Panc1 (cell line): ENCODE measurements at regions not wholly inside any gene's neighbourhood (a gene's known extent, or its start where the extent isn't known, plus 50 kb on each side); places are given as distances from the start of the nearest gene placed in this dataset.

ENCODE experiments used
- ATAC-seq: fragments of 200-7000 bp; cut with Tn5 transposase; 2 replicates; pipeline ENCODE4 v1.9.1; 2020; ENCODE audit warnings: mild to moderate bottlenecking, moderate library complexity
- BruUV-seq: library from RNA; stranded (reverse); fragments of 400-500 nt; replicated peaks from 2 replicates; lab custom pipeline; 2021; lab: Mats Ljungman, UMichigan
- CTCF ChIA-PET: fragments of 300-600 bp; sonication (Branson Sonifier 250); formaldehyde crosslinking; loops from one replicate; lab custom pipeline; 2022; ENCODE audit warnings: antibody characterized with exemption; lab: Charles Lee
- POLR2A ChIA-PET: fragments of 300-600 bp; sonication (Branson Sonifier 250); formaldehyde crosslinking; loops from one replicate; lab custom pipeline; 2022; ENCODE audit warnings: antibody characterized with exemption; lab: Charles Lee
- DNase-seq: peaks from one replicate; pipeline ENCODE4 v3.0.0-alpha.2; 2010; ENCODE audit warnings: low read depth, low spot score
- H3K27ac ChIP-seq: 2 replicates; pipeline ENCODE4 v1.5.1; 2011; ENCODE audit warnings: mild to moderate bottlenecking, low read length, inconsistent platforms
- H3K27me3 ChIP-seq: fragments of 200-500 bp; sonication (Bioruptor generic); 2 replicates; pipeline ENCODE4 v1.6.0; 2014; ENCODE audit warnings: low read length, inconsistent platforms; ENCODE audit not compliant: control insufficient read depth, insufficient read depth
- H3K36me3 ChIP-seq: fragments of 200-500 bp; sonication (Bioruptor generic); 2 replicates; pipeline ENCODE4 v1.5.1; 2014; ENCODE audit warnings: inconsistent platforms, mild to moderate bottlenecking, low read length, moderate library complexity; ENCODE audit not compliant: control insufficient read depth, insufficient read depth
- H3K4me1 ChIP-seq: 2 replicates; pipeline ENCODE4 v1.5.1; 2011; ENCODE audit warnings: inconsistent platforms, mild to moderate bottlenecking, low read length, moderate library complexity; ENCODE audit not compliant: control insufficient read depth, insufficient read depth
- H3K4me3 ChIP-seq, 2 experiments: 2 replicates each; pipeline ENCODE4 v1.5.1; 2011 to 2012; ENCODE audit warnings: low read depth in 2 of 2, low read length in 2 of 2, mild to moderate bottlenecking in 2 of 2, inconsistent platforms in 1 of 2, moderate library complexity in 1 of 2
- H3K9me3 ChIP-seq: fragments of 200-500 bp; sonication (Bioruptor generic); 2 replicates; pipeline ENCODE4 v1.5.1; 2014; ENCODE audit warnings: low read depth, mild to moderate bottlenecking, inconsistent platforms, low read length, moderate library complexity; ENCODE audit not compliant: control insufficient read depth, insufficient read depth
- CTCF ChIP-seq: fragments of 450-650 bp; IDR thresholded peaks from 2 replicates; pipeline ENCODE4 v1.5.1; 2017; ENCODE audit warnings: mild to moderate bottlenecking
- POLR2AphosphoS5 ChIP-seq: IDR thresholded peaks from 2 replicates; pipeline ENCODE4 v1.6.1; 2012; ENCODE audit warnings: mild to moderate bottlenecking, low read depth, low read length, moderate library complexity
- REST ChIP-seq, 2 experiments: IDR thresholded peaks; 2 replicates each; pipeline ENCODE4 v1.6.1; 2011 to 2012; ENCODE audit warnings: low read depth in 2 of 2, control low read depth in 1 of 2, low read length in 1 of 2, mild to moderate bottlenecking in 1 of 2, moderate library complexity in 1 of 2; ENCODE audit not compliant: insufficient read depth in 1 of 2
- SIN3A ChIP-seq: IDR thresholded peaks from 2 replicates; pipeline ENCODE4 v1.6.1; 2012; ENCODE audit warnings: low read depth, mild to moderate bottlenecking, low read length, moderate library complexity, borderline replicate concordance; ENCODE audit not compliant: insufficient read depth
- TCF7L2 ChIP-seq: IDR thresholded peaks from 2 replicates; pipeline ENCODE4 v1.6.1; 2011; ENCODE audit warnings: mild to moderate bottlenecking, low read depth, low read length, inconsistent platforms
- in situ Hi-C: cut with HindIII; loops from 2 replicates; pipeline ENCODE4 v1.10.0; 2016; ENCODE audit warnings: low sequenced_read_pairs, low pct_unique_long_range_greater_than_20kb
- intact Hi-C: fragments of 100-400 bp; cut with micrococcal nuclease; formaldehyde crosslinking; loops from one replicate; pipeline ENCODE4 v1.10.0; 2022; ENCODE audit not compliant: unreplicated experiment

GRCh38 chr2:53561155-53561554 lies 206.4 kb upstream of the CHAC2 start:
- CTCF ChIA-PET: no interaction called here
- intact Hi-C loops: no loop called here
- DNase-seq: no peak

GRCh38 chr2:53559302-53559966 lies 208.2 kb upstream of the CHAC2 start:
- Histone ChIP-seq H3K4me1 (no peaks in the 10 kb centered on the region), H3K4me3 (no peak overlapping the region), H3K27ac (no peak overlapping the region), H3K9me3 (no peaks in the 10 kb centered on the region), H3K27me3 (no peaks in the 10 kb centered on the region), H3K36me3 (no peaks in the 10 kb centered on the region)
- no peak for TF ChIP-seq TCF7L2
- no peak for TF ChIP-seq SIN3A
- no peak for TF ChIP-seq POLR2AphosphoS5
- no peak for TF ChIP-seq CTCF
- no peak for TF ChIP-seq REST (IDR thresholded peaks at IDR 0.05; ENCODE audit: insufficient read depth in 1 of 2, low read depth in 2 of 2, low read length in 1 of 2)
- intact Hi-C loops (no loop called here), in situ Hi-C loops (no loop called here)
- ChIA-PET POLR2A (no interaction called here), CTCF (no interaction called here)
- ATAC-seq (no peak), DNase-seq (no peak)
- no TSS peak for BruUV-seq

More at GRCh38 chr2:53561155-53561554, 206.4 kb upstream of the CHAC2 start:
- Histone ChIP-seq H3K36me3 (no peaks in the 10 kb centered on the region), H3K27ac (no peak overlapping the region), H3K9me3 (no peaks in the 10 kb centered on the region), H3K4me3 (no peak overlapping the region), H3K4me1 (no peaks in the 10 kb centered on the region), H3K27me3 (no peaks in the 10 kb centered on the region)
- ATAC-seq: no peak
- no TSS peak for BruUV-seq
- no peak for TF ChIP-seq TCF7L2
- TF ChIP-seq SIN3A: no peak
- no peak for TF ChIP-seq CTCF
- TF ChIP-seq REST (IDR thresholded peaks at IDR 0.05; ENCODE audit: insufficient read depth in 1 of 2, low read depth in 2 of 2, low read length in 1 of 2): no peak
- TF ChIP-seq POLR2AphosphoS5: no peak
- in situ Hi-C loops: no loop called here
- POLR2A ChIA-PET: no interaction called here
